Activated B cell treated with CpG ODN at 0.5 μM for 24 hours (primary cell): ENCODE measurements at regions not wholly inside any gene's neighbourhood (a gene's known extent, or its start where the extent isn't known, plus 50 kb on each side); places are given as distances from the start of the nearest gene placed in this dataset.

Experiments
- ATAC-seq: fragments of 200-7000 bp; cut with Tn5 transposase; one replicate; pipeline ENCODE4 v1.10.0; 2021; ENCODE audit warnings: low read depth, mild to moderate bottlenecking, moderate library complexity
- CTCF ChIA-PET: fragments of 350-600 bp; sonication (Branson Sonifier 250); formaldehyde crosslinking; loops from one replicate; lab custom pipeline; 2021; ENCODE audit warnings: antibody characterized with exemption; lab: Charles Lee
- POLR2A ChIA-PET: fragments of 350-600 bp; sonication (Branson Sonifier 250); formaldehyde crosslinking; loops from one replicate; lab custom pipeline; 2021; ENCODE audit warnings: antibody characterized with exemption; lab: Charles Lee
- DNase-seq: peaks from one replicate; pipeline ENCODE4 v3.0.0; 2022
- H3K27ac Mint-ChIP-seq: one replicate; pipeline ENCODE4 v1.8.0; 2020; ENCODE audit warnings: mixed read lengths
- H3K27me3 Mint-ChIP-seq: one replicate; pipeline ENCODE4 v1.8.0; 2021; ENCODE audit warnings: mixed read lengths
- H3K36me3 Mint-ChIP-seq: one replicate; pipeline ENCODE4 v1.8.0; 2021; ENCODE audit warnings: low read depth, mixed read lengths
- H3K4me1 Mint-ChIP-seq: one replicate; pipeline ENCODE4 v1.8.0; 2021; ENCODE audit warnings: mixed read lengths
- H3K4me3 Mint-ChIP-seq: one replicate; pipeline ENCODE4 v1.8.0; 2020; ENCODE audit warnings: mild to moderate bottlenecking, mixed read lengths
- H3K9me3 Mint-ChIP-seq: one replicate; pipeline ENCODE4 v1.8.0; 2020; ENCODE audit warnings: mixed read lengths
- intact Hi-C: fragments of 100-400 bp; cut with micrococcal nuclease; formaldehyde crosslinking; loops from one replicate; pipeline ENCODE4 v1.15.1; 2024
- TF ChIP-seq, protein P1 (sequence below): fragments of 200-600 bp; IDR thresholded peaks from one replicate; pipeline ENCODE4 v1.8.0; 2022; ENCODE audit warnings: antibody characterized with exemption, mild to moderate bottlenecking

DNA sequence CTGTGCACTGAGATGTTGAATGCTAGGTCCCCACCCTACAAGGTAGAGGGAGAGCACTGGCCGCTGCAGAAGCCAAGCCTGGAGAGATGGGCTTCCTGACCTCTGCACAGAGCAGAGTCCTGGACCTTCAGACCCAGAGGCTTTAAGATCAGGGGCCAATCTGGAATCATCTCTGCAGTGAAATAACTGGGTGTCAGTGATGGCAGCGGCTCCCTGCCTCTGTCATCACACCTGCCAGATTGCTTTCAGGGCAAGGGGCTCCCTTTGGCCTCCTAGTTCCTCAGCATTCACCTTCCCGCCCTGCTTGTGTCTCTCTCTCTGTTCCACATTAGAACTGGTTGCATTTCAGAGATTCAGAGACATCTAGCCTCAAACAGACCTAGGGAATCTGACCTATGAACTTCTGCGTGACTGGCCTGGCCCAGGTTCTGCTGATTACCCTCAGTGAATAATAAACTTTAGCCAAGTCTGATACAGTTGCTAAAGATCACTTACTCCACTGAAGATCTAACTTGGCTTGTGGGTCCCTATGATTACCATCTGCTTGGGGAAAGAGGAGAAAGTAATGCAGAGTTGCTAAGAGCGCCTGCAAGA is 87.8 kb downstream of the ATP1A1 start:
- DNase-seq (no peak), ATAC-seq (no peak)
- no peaks in the 10 kb centered on the region for H3K4me1 Mint-ChIP-seq
- intact Hi-C loops, result no loop called here
- H3K27me3 Mint-ChIP-seq, result peaks cover 6% of the 10 kb centered on the region
- POLR2A ChIA-PET, result no interaction called here
- H3K4me3 Mint-ChIP-seq, result no peak overlapping the region
- TF ChIP-seq, protein P1, sequence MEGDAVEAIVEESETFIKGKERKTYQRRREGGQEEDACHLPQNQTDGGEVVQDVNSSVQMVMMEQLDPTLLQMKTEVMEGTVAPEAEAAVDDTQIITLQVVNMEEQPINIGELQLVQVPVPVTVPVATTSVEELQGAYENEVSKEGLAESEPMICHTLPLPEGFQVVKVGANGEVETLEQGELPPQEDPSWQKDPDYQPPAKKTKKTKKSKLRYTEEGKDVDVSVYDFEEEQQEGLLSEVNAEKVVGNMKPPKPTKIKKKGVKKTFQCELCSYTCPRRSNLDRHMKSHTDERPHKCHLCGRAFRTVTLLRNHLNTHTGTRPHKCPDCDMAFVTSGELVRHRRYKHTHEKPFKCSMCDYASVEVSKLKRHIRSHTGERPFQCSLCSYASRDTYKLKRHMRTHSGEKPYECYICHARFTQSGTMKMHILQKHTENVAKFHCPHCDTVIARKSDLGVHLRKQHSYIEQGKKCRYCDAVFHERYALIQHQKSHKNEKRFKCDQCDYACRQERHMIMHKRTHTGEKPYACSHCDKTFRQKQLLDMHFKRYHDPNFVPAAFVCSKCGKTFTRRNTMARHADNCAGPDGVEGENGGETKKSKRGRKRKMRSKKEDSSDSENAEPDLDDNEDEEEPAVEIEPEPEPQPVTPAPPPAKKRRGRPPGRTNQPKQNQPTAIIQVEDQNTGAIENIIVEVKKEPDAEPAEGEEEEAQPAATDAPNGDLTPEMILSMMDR, result no peak
- no peaks in the 10 kb centered on the region for H3K36me3 Mint-ChIP-seq
- H3K27ac Mint-ChIP-seq, result no peak overlapping the region
- CTCF ChIA-PET, result interaction anchor here (2.7 kb wide), 1 partner anchor 24 kb away, joined by 7 read pairs; no protein-coding TSS in a partner anchor
- H3K9me3 Mint-ChIP-seq, result no peaks in the 10 kb centered on the region

DNA sequence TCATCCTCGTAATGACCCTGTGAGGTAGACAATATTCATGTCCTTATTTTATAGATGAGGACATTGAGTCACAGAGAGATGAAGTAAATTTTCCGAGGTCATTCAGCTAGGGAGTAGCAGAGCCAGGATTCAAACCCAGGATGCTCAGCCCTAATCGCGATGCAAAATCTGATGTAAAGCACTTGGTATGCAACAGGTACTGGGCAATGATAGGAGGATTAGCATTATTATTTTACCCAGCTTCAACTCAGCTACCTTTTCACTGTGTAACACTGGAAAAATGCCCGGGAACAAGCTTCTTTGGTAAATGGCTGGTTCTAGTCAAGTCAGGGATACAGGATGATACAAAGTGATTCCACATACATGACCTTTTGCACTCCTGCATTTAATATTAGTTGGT is 88.7 kb downstream of the ATP1A1 start:
- peaks cover 6% of the 10 kb centered on the region for H3K27me3 Mint-ChIP-seq
- no peak overlapping the region for H3K27ac Mint-ChIP-seq
- H3K9me3 Mint-ChIP-seq, result no peaks in the 10 kb centered on the region
- H3K4me3 Mint-ChIP-seq, result no peak overlapping the region
- no peaks in the 10 kb centered on the region for H3K4me1 Mint-ChIP-seq
- POLR2A ChIA-PET, result no interaction called here
- CTCF ChIA-PET, result interaction anchor here (2.7 kb wide), 1 partner anchor 23 kb away, joined by 7 read pairs; no protein-coding TSS in a partner anchor
- ATAC-seq, result no peak
- TF ChIP-seq, protein P1, result no peak
- no peaks in the 10 kb centered on the region for H3K36me3 Mint-ChIP-seq
- no peak for DNase-seq
- intact Hi-C loops, result no loop called here

DNA sequence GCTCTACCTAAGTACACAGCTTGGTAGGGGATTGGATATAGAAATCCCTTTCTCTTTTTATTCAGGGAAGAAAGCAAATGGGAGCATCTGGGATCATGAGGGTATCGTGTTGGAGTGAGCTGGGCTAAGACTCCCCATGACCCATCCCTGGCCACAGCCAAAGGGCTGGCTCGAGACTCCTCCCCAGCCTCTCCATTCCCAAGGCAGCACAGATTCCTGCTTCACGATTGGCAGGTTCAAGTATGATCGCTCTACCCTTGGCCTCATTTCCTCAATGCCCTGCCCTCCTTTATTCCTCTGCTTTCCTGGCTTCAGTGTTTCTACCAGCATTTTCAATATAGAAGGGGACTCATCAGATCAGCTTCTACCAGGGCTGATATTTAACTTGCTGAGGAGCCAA is 89.7 kb downstream of the ATP1A1 start:
- DNase-seq (no peak), ATAC-seq (no peak)
- TF ChIP-seq, protein P1, result no peak
- H3K9me3 Mint-ChIP-seq, result no peaks in the 10 kb centered on the region
- H3K27me3 Mint-ChIP-seq, result peaks cover 6% of the 10 kb centered on the region
- no peak overlapping the region for H3K27ac Mint-ChIP-seq
- POLR2A ChIA-PET, result no interaction called here
- no peak overlapping the region for H3K4me3 Mint-ChIP-seq
- no peaks in the 10 kb centered on the region for H3K36me3 Mint-ChIP-seq
- CTCF ChIA-PET, result interaction anchor here (2.7 kb wide), 1 partner anchor 22 kb away, joined by 7 read pairs; no protein-coding TSS in a partner anchor
- intact Hi-C loops, result no loop called here
- H3K4me1 Mint-ChIP-seq, result no peaks in the 10 kb centered on the region

DNA sequence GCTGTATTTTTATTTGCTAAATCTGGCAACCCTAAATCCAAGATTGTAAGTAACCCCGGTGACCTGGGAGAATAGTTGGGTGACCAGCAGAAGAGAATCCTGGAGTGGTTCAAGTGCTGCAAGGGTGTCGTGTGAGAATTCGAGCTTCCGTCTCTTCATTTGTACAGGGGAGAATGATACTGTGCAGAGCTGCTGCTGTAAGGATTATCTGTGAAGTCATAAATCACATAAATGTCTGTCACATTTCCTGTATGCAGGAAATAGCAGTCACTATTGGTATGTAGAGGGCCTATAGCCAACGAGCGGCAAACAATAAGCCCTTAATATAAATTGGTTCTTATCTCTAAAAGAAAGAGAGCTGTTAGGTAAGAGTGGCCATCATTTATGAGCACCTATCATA is 90.7 kb downstream of the ATP1A1 start:
- ChIA-PET CTCF (interaction anchor here (2.7 kb wide), 1 partner anchor 21 kb away, joined by 7 read pairs; no protein-coding TSS in a partner anchor), POLR2A (no interaction called here)
- TF ChIP-seq, protein P1, result no peak
- Mint-ChIP-seq H3K4me3 (no peak overlapping the region), H3K9me3 (no peaks in the 10 kb centered on the region), H3K27ac (no peak overlapping the region), H3K36me3 (no peaks in the 10 kb centered on the region), H3K4me1 (no peaks in the 10 kb centered on the region), H3K27me3 (peaks cover 6% of the 10 kb centered on the region)
- DNase-seq, result no peak
- ATAC-seq, result no peak
- intact Hi-C loops, result no loop called here
